Breast epithelium (tissue), 3 donors: ENCODE measurements at regions not wholly inside any gene's neighbourhood (a gene's known extent, or its start where the extent isn't known, plus 50 kb on each side); places are given as distances from the start of the nearest gene placed in this dataset.

Source experiments
- POLR2A ChIP-seq: fragments of 450-650 bp; IDR thresholded peaks from one replicate; pipeline ENCODE4 v1.6.1; 2016; ENCODE audit warnings: antibody characterized with exemption, mild to moderate bottlenecking, moderate library complexity
- POLR2AphosphoS5 ChIP-seq, 3 donors: sonication (generic); formaldehyde crosslinking; IDR thresholded peaks; one replicate each; pipeline ENCODE4 v1.6.1; 2017; ENCODE audit warnings: antibody characterized with exemption in 3 of 3
- TF ChIP-seq, protein P1 (sequence below), 3 donors: fragments of 450-650 bp; IDR thresholded peaks; one replicate each; pipeline ENCODE4 v1.5.1; 2016 to 2017; ENCODE audit warnings: antibody characterized with exemption in 3 of 3, mild to moderate bottlenecking in 3 of 3, moderate library complexity in 3 of 3

DNA sequence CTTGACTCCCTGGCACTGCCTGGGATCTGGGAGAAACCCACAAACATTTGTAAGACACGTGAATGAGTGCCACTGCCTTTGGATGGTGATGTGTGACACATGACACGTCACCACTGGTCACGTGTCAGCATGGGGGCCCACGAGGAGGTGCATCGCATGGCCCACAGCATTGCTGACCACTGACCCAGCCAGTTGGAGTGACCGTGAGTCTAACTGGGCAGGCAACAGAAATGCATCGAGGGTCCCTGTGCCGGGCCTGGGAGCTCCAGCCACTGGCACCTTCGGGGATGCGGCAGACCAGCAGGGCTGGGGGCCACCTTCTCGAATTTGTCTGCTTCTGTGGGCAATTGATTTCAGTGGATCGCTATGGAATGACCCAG is 121.9 kb upstream of the HDAC4 start:
- TF ChIP-seq, protein P1, sequence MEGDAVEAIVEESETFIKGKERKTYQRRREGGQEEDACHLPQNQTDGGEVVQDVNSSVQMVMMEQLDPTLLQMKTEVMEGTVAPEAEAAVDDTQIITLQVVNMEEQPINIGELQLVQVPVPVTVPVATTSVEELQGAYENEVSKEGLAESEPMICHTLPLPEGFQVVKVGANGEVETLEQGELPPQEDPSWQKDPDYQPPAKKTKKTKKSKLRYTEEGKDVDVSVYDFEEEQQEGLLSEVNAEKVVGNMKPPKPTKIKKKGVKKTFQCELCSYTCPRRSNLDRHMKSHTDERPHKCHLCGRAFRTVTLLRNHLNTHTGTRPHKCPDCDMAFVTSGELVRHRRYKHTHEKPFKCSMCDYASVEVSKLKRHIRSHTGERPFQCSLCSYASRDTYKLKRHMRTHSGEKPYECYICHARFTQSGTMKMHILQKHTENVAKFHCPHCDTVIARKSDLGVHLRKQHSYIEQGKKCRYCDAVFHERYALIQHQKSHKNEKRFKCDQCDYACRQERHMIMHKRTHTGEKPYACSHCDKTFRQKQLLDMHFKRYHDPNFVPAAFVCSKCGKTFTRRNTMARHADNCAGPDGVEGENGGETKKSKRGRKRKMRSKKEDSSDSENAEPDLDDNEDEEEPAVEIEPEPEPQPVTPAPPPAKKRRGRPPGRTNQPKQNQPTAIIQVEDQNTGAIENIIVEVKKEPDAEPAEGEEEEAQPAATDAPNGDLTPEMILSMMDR (IDR thresholded peaks at IDR 0.05): no peak
- TF ChIP-seq POLR2AphosphoS5 (IDR thresholded peaks at IDR 0.05): no peak
- no peak for TF ChIP-seq POLR2A
